ENCODE measurements at regions not wholly inside any gene's neighbourhood (a gene's known extent, or its start where the extent isn't known, plus 50 kb on each side); places are given as distances from the start of the nearest gene placed in this dataset.

DNA sequence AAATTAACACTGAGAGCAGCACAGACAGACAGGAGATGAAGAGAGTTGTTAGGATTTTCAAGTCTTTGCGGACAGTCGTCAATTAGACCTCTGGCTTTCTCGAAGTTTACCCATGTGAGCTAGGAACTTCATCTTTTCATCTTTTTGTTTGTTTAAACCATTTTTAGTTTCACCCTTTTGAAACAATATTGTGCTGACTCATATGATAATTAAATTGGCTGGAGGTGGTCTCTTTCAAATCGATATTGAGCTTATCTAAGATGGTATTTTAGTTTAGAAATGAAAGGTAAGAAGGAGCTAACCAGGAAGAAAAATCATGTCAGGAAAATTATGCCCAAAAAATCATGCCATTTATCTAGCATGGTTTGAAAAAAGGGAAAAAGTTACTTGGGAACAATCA is 415.8 kb upstream of the SEMA3A start:
- TF ChIP-seq, protein P1, sequence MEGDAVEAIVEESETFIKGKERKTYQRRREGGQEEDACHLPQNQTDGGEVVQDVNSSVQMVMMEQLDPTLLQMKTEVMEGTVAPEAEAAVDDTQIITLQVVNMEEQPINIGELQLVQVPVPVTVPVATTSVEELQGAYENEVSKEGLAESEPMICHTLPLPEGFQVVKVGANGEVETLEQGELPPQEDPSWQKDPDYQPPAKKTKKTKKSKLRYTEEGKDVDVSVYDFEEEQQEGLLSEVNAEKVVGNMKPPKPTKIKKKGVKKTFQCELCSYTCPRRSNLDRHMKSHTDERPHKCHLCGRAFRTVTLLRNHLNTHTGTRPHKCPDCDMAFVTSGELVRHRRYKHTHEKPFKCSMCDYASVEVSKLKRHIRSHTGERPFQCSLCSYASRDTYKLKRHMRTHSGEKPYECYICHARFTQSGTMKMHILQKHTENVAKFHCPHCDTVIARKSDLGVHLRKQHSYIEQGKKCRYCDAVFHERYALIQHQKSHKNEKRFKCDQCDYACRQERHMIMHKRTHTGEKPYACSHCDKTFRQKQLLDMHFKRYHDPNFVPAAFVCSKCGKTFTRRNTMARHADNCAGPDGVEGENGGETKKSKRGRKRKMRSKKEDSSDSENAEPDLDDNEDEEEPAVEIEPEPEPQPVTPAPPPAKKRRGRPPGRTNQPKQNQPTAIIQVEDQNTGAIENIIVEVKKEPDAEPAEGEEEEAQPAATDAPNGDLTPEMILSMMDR (IDR thresholded peaks at IDR 0.05) = no peak
- no peak for TF ChIP-seq POLR2A (IDR thresholded peaks at IDR 0.05)

Data from ovary (tissue), 3 donors.